H1 (cell line): ENCODE measurements at regions not wholly inside any gene's neighbourhood (a gene's known extent, or its start where the extent isn't known, plus 50 kb on each side); places are given as distances from the start of the nearest gene placed in this dataset.

Experiments
- CTCF ChIA-PET: fragments of 300-600 bp; sonication (Branson Sonifier 250); formaldehyde crosslinking; loops from one replicate; lab custom pipeline; 2021; ENCODE audit not compliant: partially characterized antibody; lab: Charles Lee
- POLR2A ChIA-PET: fragments of 300-600 bp; sonication (Branson Sonifier 250); formaldehyde crosslinking; loops from one replicate; lab custom pipeline; 2021; ENCODE audit warnings: inconsistent platforms; ENCODE audit not compliant: partially characterized antibody; lab: Charles Lee
- DNase-seq, 2 experiments: peaks; one replicate each; pipeline versions ENCODE4 v3.0.0 to v3.0.0-alpha.2; 2010 to 2022; ENCODE audit warnings: low spot score in 2 of 2, low read depth in 1 of 2, mixed read lengths in 1 of 2
- FAIRE-seq: peaks from 2 replicates; lab custom pipeline; 2011; peaks lifted over from hg19 to GRCh38; lab: Jason Lieb, UNC
- H2AFZ ChIP-seq: 2 replicates; pipeline ENCODE4 v1.8.1; 2012; ENCODE audit warnings: low read length, inconsistent platforms
- H2AK5ac ChIP-seq: 2 replicates; pipeline ENCODE4 v1.6.1; 2013; ENCODE audit warnings: low read depth, low read length
- H2BK120ac ChIP-seq: replicated peaks from 2 replicates; pipeline ENCODE3; 2013; ENCODE audit warnings: low read depth, low read length, inconsistent platforms
- H2BK12ac ChIP-seq: 2 replicates; pipeline ENCODE4 v1.6.1; 2013; ENCODE audit warnings: low read depth, low read length
- H2BK15ac ChIP-seq: 2 replicates; pipeline ENCODE4 v1.6.1; 2013; ENCODE audit warnings: low read length
- H2BK20ac ChIP-seq: 2 replicates; pipeline ENCODE4 v1.6.1; 2013; ENCODE audit warnings: low read length
- H2BK5ac ChIP-seq: 2 replicates; pipeline ENCODE4 v1.6.1; 2013; ENCODE audit warnings: low read depth, low read length
- H3K14ac ChIP-seq: 2 replicates; pipeline ENCODE4 v1.6.1; 2013; ENCODE audit warnings: inconsistent platforms; ENCODE audit not compliant: insufficient read length
- H3K18ac ChIP-seq: 2 replicates; pipeline ENCODE4 v1.6.1; 2013; ENCODE audit warnings: low read length; ENCODE audit errors: extremely low read depth
- H3K23ac ChIP-seq: 2 replicates; pipeline ENCODE4 v1.6.1; 2013; ENCODE audit warnings: inconsistent platforms; ENCODE audit not compliant: insufficient read length
- H3K23me2 ChIP-seq: 2 replicates; pipeline ENCODE4 v1.6.1; 2013; ENCODE audit warnings: low read depth, low read length
- H3K27ac ChIP-seq: 2 replicates; pipeline ENCODE4 v1.6.1; 2011; ENCODE audit warnings: low read depth, low read length, inconsistent platforms
- H3K27me3 ChIP-seq, 4 experiments: replicated peaks in 1 of 4; 1 replicate in 1 of 4; 2 replicates in 3 of 4; pipeline versions ENCODE4 v1.6.1 to v1.8.1; 2011 to 2013; ENCODE audit warnings: low read length in 3 of 4, mild to moderate bottlenecking in 3 of 4, inconsistent platforms in 2 of 4, mixed read lengths in 2 of 4, moderate library complexity in 1 of 4; ENCODE audit not compliant: control insufficient read depth in 3 of 4, insufficient read depth in 3 of 4; ENCODE audit errors: extremely low read depth in 1 of 4
- H3K36me3 ChIP-seq, 4 experiments: 2 replicates each; pipeline versions ENCODE4 v1.6.1 to v1.8.1; 2011 to 2013; ENCODE audit warnings: mild to moderate bottlenecking in 4 of 4, low read length in 3 of 4, moderate library complexity in 2 of 4, control low read depth in 1 of 4, inconsistent platforms in 1 of 4; ENCODE audit not compliant: insufficient read depth in 4 of 4, control insufficient read depth in 2 of 4
- H3K4ac ChIP-seq: replicated peaks from 2 replicates; pipeline ENCODE3; 2013; ENCODE audit warnings: low read length, low read depth, mixed read lengths, inconsistent platforms; ENCODE audit not compliant: insufficient read length
- H3K4me1 ChIP-seq, 4 experiments: replicated peaks in 1 of 4; 1 replicate in 1 of 4; 2 replicates in 3 of 4; pipeline versions ENCODE4 v1.6.1 to v1.8.1; 2011 to 2013; ENCODE audit warnings: low read length in 3 of 4, inconsistent platforms in 2 of 4, mixed read lengths in 1 of 4; ENCODE audit not compliant: insufficient read depth in 4 of 4, control insufficient read depth in 3 of 4
- H3K4me2 ChIP-seq, 2 experiments: 2 replicates each; pipeline versions ENCODE4 v1.6.1 to v1.8.1; 2011 to 2013; ENCODE audit warnings: low read depth in 2 of 2, low read length in 2 of 2, control low read depth in 1 of 2, inconsistent platforms in 1 of 2, mild to moderate bottlenecking in 1 of 2; ENCODE audit not compliant: insufficient read depth in 1 of 2
- H3K4me3 ChIP-seq, 4 experiments: fragments of 200-600, 300-600 bp in 1 of 4; sonication (generic), shearing (Covaris generic), sonication (Bioruptor Twin) in 1 of 4; 2 replicates each; pipeline versions ENCODE4 v1.5.1 to v1.8.1; 2011 to 2016; ENCODE audit warnings: low read length in 4 of 4, low read depth in 3 of 4, control low read depth in 2 of 4, inconsistent platforms in 2 of 4, mild to moderate bottlenecking in 2 of 4, mixed read lengths in 1 of 4, moderate library complexity in 1 of 4; ENCODE audit not compliant: insufficient read depth in 2 of 4; ENCODE audit errors: extremely low read depth in 1 of 4
- H3K56ac ChIP-seq: replicated peaks from 2 replicates; pipeline ENCODE3; 2013; ENCODE audit warnings: low read depth, mild to moderate bottlenecking, mixed read lengths, low read length, inconsistent platforms; ENCODE audit not compliant: insufficient read length
- H3K79me1 ChIP-seq: 2 replicates; pipeline ENCODE4 v1.6.1; 2013; ENCODE audit warnings: low read depth, low read length, control low read depth
- H3K79me2 ChIP-seq, 2 experiments: 2 replicates each; pipeline versions ENCODE4 v1.6.1 to v1.8.1; 2012 to 2013; ENCODE audit warnings: low read length in 2 of 2, mild to moderate bottlenecking in 2 of 2, inconsistent platforms in 1 of 2; ENCODE audit not compliant: insufficient read depth in 2 of 2, control insufficient read depth in 1 of 2
- H3K9ac ChIP-seq, 4 experiments: replicated peaks in 1 of 4; 1 replicate in 1 of 4; 2 replicates in 3 of 4; pipeline versions ENCODE4 v1.6.1 to v1.8.1; 2011 to 2013; ENCODE audit warnings: low read depth in 3 of 4, low read length in 3 of 4, control low read depth in 2 of 4, mild to moderate bottlenecking in 2 of 4, moderate library complexity in 2 of 4, inconsistent platforms in 1 of 4; ENCODE audit errors: extremely low read depth in 1 of 4
- H3K9me3 ChIP-seq, 2 experiments: 2 replicates each; pipeline versions ENCODE4 v1.6.1 to v1.8.1; 2012 to 2013; ENCODE audit warnings: mild to moderate bottlenecking in 2 of 2, moderate library complexity in 2 of 2, control low read depth in 1 of 2, inconsistent platforms in 1 of 2, low read depth in 1 of 2, low read length in 1 of 2, mixed read lengths in 1 of 2; ENCODE audit not compliant: insufficient read depth in 2 of 2
- H4K20me1 ChIP-seq, 2 experiments: replicated peaks in 1 of 2; 2 replicates each; pipeline versions ENCODE3 to v1.8.1; 2011 to 2013; ENCODE audit warnings: inconsistent platforms in 2 of 2, low read length in 2 of 2, mild to moderate bottlenecking in 1 of 2; ENCODE audit not compliant: insufficient read depth in 2 of 2, control insufficient read depth in 1 of 2
- H4K5ac ChIP-seq: 2 replicates; pipeline ENCODE4 v1.6.1; 2013; ENCODE audit warnings: low read length, low read depth, mixed read lengths, inconsistent platforms; ENCODE audit not compliant: insufficient read length
- H4K8ac ChIP-seq: 2 replicates; pipeline ENCODE4 v1.8.0; 2013; ENCODE audit warnings: mild to moderate bottlenecking, moderate library complexity, low read length, inconsistent platforms; ENCODE audit not compliant: insufficient read depth; ENCODE audit errors: extremely low read depth
- H4K91ac ChIP-seq: replicated peaks from 2 replicates; pipeline ENCODE3; 2013; ENCODE audit warnings: low read length, mixed read lengths, inconsistent platforms; ENCODE audit not compliant: insufficient read length
- BRCA1 ChIP-seq: IDR thresholded peaks from 2 replicates; pipeline ENCODE4 v1.6.1; 2012; ENCODE audit warnings: low read depth, low read length, improper control_type of control experiment
- CBX8 ChIP-seq: fragments of 300-800, 300-1000 bp; sonication (generic); IDR thresholded peaks from 2 replicates; pipeline ENCODE4 v1.7.1; 2016; ENCODE audit warnings: low read depth, low read length, borderline replicate concordance
- CEBPB ChIP-seq: IDR thresholded peaks from 2 replicates; pipeline ENCODE4 v1.6.1; 2012; ENCODE audit warnings: low read depth, low read length
- CREB1 ChIP-seq: IDR thresholded peaks from 2 replicates; pipeline ENCODE4 v1.6.1; 2012; ENCODE audit warnings: inconsistent platforms
- CTBP2 ChIP-seq: IDR thresholded peaks from 2 replicates; pipeline ENCODE4 v1.7.0; 2011; ENCODE audit warnings: borderline replicate concordance, mild to moderate bottlenecking, moderate library complexity, mixed read lengths, low read length; ENCODE audit not compliant: insufficient read depth, insufficient read length
- FOSL1 ChIP-seq: IDR thresholded peaks from 2 replicates; pipeline ENCODE4 v1.6.1; 2011; ENCODE audit warnings: mild to moderate bottlenecking, low read depth, low read length, moderate library complexity; ENCODE audit not compliant: insufficient read depth
- GTF2F1 ChIP-seq: IDR thresholded peaks from 2 replicates; pipeline ENCODE4 v1.6.1; 2012; ENCODE audit warnings: low read depth, low read length, improper control_type of control experiment, borderline replicate concordance
- JUN ChIP-seq: IDR thresholded peaks from 2 replicates; pipeline ENCODE4 v1.6.1; 2011; ENCODE audit warnings: low read depth, mild to moderate bottlenecking, improper control_type of control experiment, low read length
- MAFK ChIP-seq: IDR thresholded peaks from 2 replicates; pipeline ENCODE4 v1.6.1; 2012; ENCODE audit warnings: low read depth, mild to moderate bottlenecking, improper control_type of control experiment, low read length
- SP1 ChIP-seq: IDR thresholded peaks from 2 replicates; pipeline ENCODE4 v1.6.1; 2011; ENCODE audit warnings: low read depth, low read length
- WGBS, 2 experiments: shearing (Covaris generic) in 1 of 2; methylation state at CpG; one replicate each; pipeline versions ENCODE4 v1.1.6 to v1.1.7; 2013 to 2015; ENCODE audit warnings: low lambda C conversion rate in 2 of 2, mixed read lengths in 2 of 2, inconsistent platforms in 1 of 2, low coverage in 1 of 2, missing lambda C conversion rate in 1 of 2; ENCODE audit not compliant: insufficient replicate concordance in 2 of 2, insufficient coverage in 1 of 2, insufficient read length in 1 of 2; ENCODE audit errors: extremely low coverage in 1 of 2, missing lambda C conversion rate in 1 of 2; 5-methylcytosine and 5-hydroxymethylcytosine counted together
- TF ChIP-seq, protein P1 (sequence below): IDR thresholded peaks from 2 replicates; pipeline ENCODE4 v1.6.1; 2012; ENCODE audit warnings: inconsistent platforms
- TF ChIP-seq, protein P2 (sequence below): IDR thresholded peaks from 2 replicates; pipeline ENCODE4 v1.6.1; 2012; ENCODE audit warnings: inconsistent platforms

DNA sequence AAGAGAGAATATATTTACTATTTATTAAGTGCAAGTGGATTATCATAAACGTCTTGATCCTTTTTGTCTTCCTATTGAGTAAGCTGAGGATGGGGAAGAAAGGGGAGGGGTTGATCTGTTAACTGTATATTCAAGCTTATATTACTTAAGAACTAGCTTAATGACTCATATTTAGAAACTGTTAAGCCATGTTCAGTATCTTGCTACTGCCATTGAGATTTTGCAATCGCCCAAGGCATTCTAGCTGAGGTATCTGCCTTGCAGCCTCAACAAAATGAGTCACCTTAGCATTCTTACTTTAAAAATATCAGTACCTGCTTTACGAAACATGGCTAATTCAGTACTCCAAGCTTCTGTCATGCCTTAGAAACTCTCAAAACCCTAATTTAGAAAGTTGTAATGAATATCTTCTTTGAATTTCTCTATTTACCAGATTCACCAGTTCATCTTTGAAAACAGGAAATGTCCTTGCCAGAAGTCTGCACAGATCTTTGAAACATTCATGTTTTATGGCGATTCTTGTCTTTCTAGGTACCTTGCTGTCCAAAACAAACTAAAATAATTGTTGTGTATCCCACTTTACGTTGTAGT lies 76.1 kb downstream of the ALG10B start:
- no peaks in the 10 kb centered on the region for H3K79me2 ChIP-seq
- H3K9ac ChIP-seq = no peak overlapping the region
- no peak overlapping the region for H2BK15ac ChIP-seq
- no peaks in the 10 kb centered on the region for H4K20me1 ChIP-seq
- no peak overlapping the region for H3K4ac ChIP-seq
- no peak overlapping the region for H4K5ac ChIP-seq
- no peak overlapping the region for H3K14ac ChIP-seq
- H3K4me3 ChIP-seq = no peak overlapping the region
- H3K36me3 ChIP-seq = no peaks in the 10 kb centered on the region
- no peaks in the 10 kb centered on the region for H3K79me1 ChIP-seq
- FAIRE-seq (no peak), DNase-seq (no peak)
- H3K9me3 ChIP-seq = 0 out of 4 replicates have a peak, but pooled peaks cover 0 to 2% of the 10 kb centered on the region in 2 experiments
- no peak overlapping the region for H4K8ac ChIP-seq
- H3K18ac ChIP-seq = no peak overlapping the region
- H3K23ac ChIP-seq = no peak overlapping the region
- H3K23me2 ChIP-seq = no peaks in the 10 kb centered on the region
- H2BK5ac ChIP-seq = no peak overlapping the region
- H3K27me3 ChIP-seq = no peaks in the 10 kb centered on the region
- no peak overlapping the region for H2AK5ac ChIP-seq
- H2AFZ ChIP-seq = no peak overlapping the region
- no peak overlapping the region for H4K91ac ChIP-seq
- ChIA-PET CTCF (no interaction called here), POLR2A (no interaction called here)
- 95% methylated on average over 5 of the region's 5 CpGs; no CpG with 5 or more reads in 1 of the 2 experiments for WGBS, 2 experiments
- H2BK12ac ChIP-seq = no peak overlapping the region
- no peaks in the 10 kb centered on the region for H3K4me1 ChIP-seq
- H3K27ac ChIP-seq = no peak overlapping the region
- no peak overlapping the region for H2BK120ac ChIP-seq
- no peak overlapping the region for H2BK20ac ChIP-seq
- H3K56ac ChIP-seq = no peak overlapping the region
- H3K4me2 ChIP-seq = no peak overlapping the region
- TF ChIP-seq CREB1 = no peak
- TF ChIP-seq CBX8 = no peak
- TF ChIP-seq, protein P1, sequence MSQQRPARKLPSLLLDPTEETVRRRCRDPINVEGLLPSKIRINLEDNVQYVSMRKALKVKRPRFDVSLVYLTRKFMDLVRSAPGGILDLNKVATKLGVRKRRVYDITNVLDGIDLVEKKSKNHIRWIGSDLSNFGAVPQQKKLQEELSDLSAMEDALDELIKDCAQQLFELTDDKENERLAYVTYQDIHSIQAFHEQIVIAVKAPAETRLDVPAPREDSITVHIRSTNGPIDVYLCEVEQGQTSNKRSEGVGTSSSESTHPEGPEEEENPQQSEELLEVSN = no peak
- TF ChIP-seq JUN = no peak
- TF ChIP-seq CEBPB = no peak
- TF ChIP-seq, protein P2, sequence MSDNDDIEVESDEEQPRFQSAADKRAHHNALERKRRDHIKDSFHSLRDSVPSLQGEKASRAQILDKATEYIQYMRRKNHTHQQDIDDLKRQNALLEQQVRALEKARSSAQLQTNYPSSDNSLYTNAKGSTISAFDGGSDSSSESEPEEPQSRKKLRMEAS = no peak
- TF ChIP-seq GTF2F1 = no peak
- TF ChIP-seq SP1 = no peak
- TF ChIP-seq FOSL1 = no peak
- TF ChIP-seq CTBP2 = no peak
- TF ChIP-seq BRCA1 = no peak
- TF ChIP-seq MAFK = no peak
